HEK293 (cell line): ENCODE measurements at regions not wholly inside any gene's neighbourhood (a gene's known extent, or its start where the extent isn't known, plus 50 kb on each side); places are given as distances from the start of the nearest gene placed in this dataset.

ENCODE experiments used
- CTCF ChIP-seq: fragments of 450-650 bp; formaldehyde crosslinking; IDR thresholded peaks from 2 replicates; pipeline ENCODE4 v1.5.1; 2016; ENCODE audit warnings: missing biosample characterization, missing genetic modification characterization
- HIC1 ChIP-seq: fragments of 450-650 bp; formaldehyde crosslinking; IDR thresholded peaks from 2 replicates; pipeline ENCODE4 v1.5.1; 2016; ENCODE audit warnings: missing biosample characterization, missing genetic modification characterization
- PATZ1 ChIP-seq: fragments of 450-650 bp; formaldehyde crosslinking; IDR thresholded peaks from 2 replicates; pipeline ENCODE4 v1.5.1; 2016; ENCODE audit warnings: missing biosample characterization, missing genetic modification characterization
- ZBTB7A ChIP-seq: fragments of 450-650 bp; formaldehyde crosslinking; IDR thresholded peaks from 2 replicates; pipeline ENCODE4 v1.5.1; 2016; ENCODE audit warnings: low read depth, missing biosample characterization, missing genetic modification characterization
- ZNF558 ChIP-seq: fragments of 450-650 bp; formaldehyde crosslinking; IDR thresholded peaks from 2 replicates; pipeline ENCODE4 v1.5.1; 2016; ENCODE audit warnings: missing biosample characterization, missing genetic modification characterization
- ZNF654 ChIP-seq: fragments of 450-650 bp; formaldehyde crosslinking; IDR thresholded peaks from 2 replicates; pipeline ENCODE4 v1.5.1; 2016; ENCODE audit warnings: low read depth, missing biosample characterization, missing genetic modification characterization
- ZSCAN5A ChIP-seq: fragments of 450-650 bp; formaldehyde crosslinking; IDR thresholded peaks from 2 replicates; pipeline ENCODE4 v1.5.1; 2016; ENCODE audit warnings: missing biosample characterization, missing genetic modification characterization

- no peak for TF ChIP-seq ZBTB7A
- TF ChIP-seq ZSCAN5A (tag by site-specific recombination) = no peak
- TF ChIP-seq ZNF558 (tag by site-specific recombination) = no peak
- no peak for TF ChIP-seq PATZ1 (tag by site-specific recombination)
- TF ChIP-seq CTCF = no peak
- no peak for TF ChIP-seq ZNF654
- TF ChIP-seq HIC1 (tag by site-specific recombination) = no peak
Measured at GRCh38 chr4:178672512-178672911, 1230.3 kb upstream of the AGA start.
